ENCODE measurements at regions not wholly inside any gene's neighbourhood (a gene's known extent, or its start where the extent isn't known, plus 50 kb on each side); places are given as distances from the start of the nearest gene placed in this dataset.
"Not testable (repeated sequence)": the region's sequence is repeated elsewhere in the genome, so short reads cannot be mapped to it uniquely, and the experiment has no call there.

- intact Hi-C loops (cut with DNase I, micrococcal nuclease) = no loop called here
- Mint-ChIP-seq H3K27ac (no peak overlapping the region), H3K9me3 (ENCODE audit: low read depth) (peaks cover 17% of the 10 kb centered on the region), H3K36me3 (ENCODE audit: low read depth) (peaks cover 3% of the 10 kb centered on the region), H3K27me3 (peaks cover 8% of the 10 kb centered on the region), H3K4me3 (no peak overlapping the region), H3K4me1 (no peaks in the 10 kb centered on the region)
- DNase-seq (no peak), ATAC-seq (no peak)
- ChIA-PET CTCF (interaction anchor here (0.6 kb wide), 1 partner anchor 302 kb away, joined by 3 read pairs; no protein-coding TSS in a partner anchor), POLR2A (no interaction called here)
Observed at GRCh38 chr9:6160579-6160978, 55.0 kb upstream of the IL33 start.

GRCh38 chr9:6153425-6153824 is 62.2 kb upstream of the IL33 start:
- ChIA-PET CTCF (no interaction called here), POLR2A (no interaction called here)
- DNase-seq (no peak), ATAC-seq (peak; percentile 26)
- H3K27ac Mint-ChIP-seq = no peak overlapping the region
- H3K27me3 Mint-ChIP-seq = peaks cover 21% of the 10 kb centered on the region
- H3K4me1 Mint-ChIP-seq = no peaks in the 10 kb centered on the region
- no peaks in the 10 kb centered on the region for H3K36me3 Mint-ChIP-seq (ENCODE audit: low read depth)
- intact Hi-C loops (cut with DNase I, micrococcal nuclease) = no loop called here
- H3K4me3 Mint-ChIP-seq = no peak overlapping the region
- H3K9me3 Mint-ChIP-seq (ENCODE audit: low read depth) = no peaks in the 10 kb centered on the region

DNA sequence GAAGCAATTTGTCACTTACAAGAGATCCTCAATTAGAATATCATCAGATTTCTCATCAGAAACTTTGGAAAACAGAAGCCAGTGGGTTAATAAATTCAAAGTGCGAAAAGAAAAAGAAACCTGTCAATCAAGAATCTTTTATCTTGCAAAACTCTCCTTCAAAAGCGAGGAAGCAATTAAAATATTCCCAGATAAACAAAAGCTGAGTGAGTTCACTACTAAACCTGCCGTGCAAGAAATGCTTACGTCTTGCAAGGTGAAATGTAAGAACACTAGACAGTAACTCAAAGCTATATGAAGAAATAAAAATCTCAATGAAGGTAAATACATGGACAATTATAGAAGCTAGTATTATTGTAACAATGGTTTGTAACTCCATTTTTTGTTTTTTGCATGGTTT is 62.8 kb upstream of the IL33 start:
- Mint-ChIP-seq H3K9me3 (ENCODE audit: low read depth) (no peaks in the 10 kb centered on the region), H3K27me3 (peaks cover 21% of the 10 kb centered on the region), H3K27ac (no peak overlapping the region), H3K36me3 (ENCODE audit: low read depth) (no peaks in the 10 kb centered on the region), H3K4me3 (no peak overlapping the region), H3K4me1 (no peaks in the 10 kb centered on the region)
- ATAC-seq (no peak), DNase-seq (no peak)
- CTCF ChIA-PET = no interaction called here
- intact Hi-C loops (cut with DNase I, micrococcal nuclease) = no loop called here
- POLR2A ChIA-PET = no interaction called here

GRCh38 chr9:6150483-6150882 is 65.1 kb upstream of the IL33 start:
- no peak for ATAC-seq
- intact Hi-C loops (cut with DNase I, micrococcal nuclease) = no loop called here
- Mint-ChIP-seq H3K36me3 (ENCODE audit: low read depth) (no peaks in the 10 kb centered on the region), H3K27me3 (peaks cover 21% of the 10 kb centered on the region), H3K9me3 (ENCODE audit: low read depth) (no peaks in the 10 kb centered on the region), H3K4me1 (no peaks in the 10 kb centered on the region), H3K27ac (no peak overlapping the region), H3K4me3 (no peak overlapping the region)
- ChIA-PET POLR2A (no interaction called here), CTCF (no interaction called here)
- DNase-seq = no peak

DNA sequence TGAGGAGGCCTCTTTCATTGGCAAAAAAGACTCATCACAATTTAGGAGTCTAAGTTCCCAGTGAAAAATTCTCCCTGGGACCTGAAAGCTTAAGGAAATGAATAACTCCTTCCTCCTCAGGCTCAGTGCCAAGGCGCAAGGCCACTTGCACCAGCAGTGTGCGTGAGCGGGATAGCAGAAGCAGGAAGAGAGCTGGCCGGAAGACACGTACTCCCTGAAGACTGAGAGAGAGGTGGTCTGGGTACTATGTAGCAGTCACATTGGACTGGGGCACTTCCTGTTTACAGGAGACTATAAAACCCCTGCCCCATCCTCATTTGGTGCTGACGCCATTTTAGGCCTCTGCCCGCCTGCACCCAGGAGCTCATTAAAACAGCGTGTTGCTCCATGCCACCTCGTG is 66.3 kb upstream of the IL33 start:
- POLR2A ChIA-PET = no interaction called here

DNA sequence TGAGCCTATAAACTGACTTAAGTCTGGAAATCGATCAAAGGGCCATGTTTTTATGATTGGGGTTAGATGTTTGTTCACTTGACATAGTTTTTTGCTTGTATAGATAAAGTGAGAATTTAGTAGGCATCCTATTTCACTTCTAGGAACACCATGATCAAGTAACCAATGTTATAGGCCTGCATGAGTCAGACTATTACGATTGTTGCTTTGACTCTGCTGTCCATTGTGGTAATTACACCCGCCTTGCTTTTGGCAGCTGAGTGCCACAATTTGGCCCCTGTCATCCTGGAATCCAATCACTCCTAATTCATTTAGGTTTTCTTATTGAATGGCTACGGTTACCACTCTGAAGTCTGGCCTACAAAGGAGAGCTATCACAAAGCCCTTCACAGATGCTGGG is 67.8 kb upstream of the IL33 start:
- peaks cover 16% of the 10 kb centered on the region for H3K27me3 Mint-ChIP-seq
- H3K4me3 Mint-ChIP-seq = no peak overlapping the region
- ATAC-seq = no peak
- ChIA-PET CTCF (interaction anchor here (0.7 kb wide), 1 partner anchor 56 kb away, joined by 3 read pairs; no protein-coding TSS in a partner anchor), POLR2A (no interaction called here)
- H3K9me3 Mint-ChIP-seq (ENCODE audit: low read depth) = no peaks in the 10 kb centered on the region
- no peak overlapping the region for H3K27ac Mint-ChIP-seq
- no peaks in the 10 kb centered on the region for H3K36me3 Mint-ChIP-seq (ENCODE audit: low read depth)
- no peak for DNase-seq
- H3K4me1 Mint-ChIP-seq = no peaks in the 10 kb centered on the region
- intact Hi-C loops (cut with DNase I, micrococcal nuclease) = no loop called here

More for the DNA sequence above, 66.3 kb upstream of the IL33 start:
- no peak overlapping the region for H3K27ac Mint-ChIP-seq
- CTCF ChIA-PET = interaction anchor here (0.7 kb wide), 1 partner anchor 318 kb away, joined by 3 read pairs; no protein-coding TSS in a partner anchor
- H3K36me3 Mint-ChIP-seq (ENCODE audit: low read depth) = no peaks in the 10 kb centered on the region
- intact Hi-C loops (cut with DNase I, micrococcal nuclease) = no loop called here
- no peaks in the 10 kb centered on the region for H3K9me3 Mint-ChIP-seq (ENCODE audit: low read depth)
- H3K4me3 Mint-ChIP-seq = no peak overlapping the region
- no peak for ATAC-seq
- DNase-seq = no peak
- peaks cover 21% of the 10 kb centered on the region for H3K27me3 Mint-ChIP-seq
- no peaks in the 10 kb centered on the region for H3K4me1 Mint-ChIP-seq

- Mint-ChIP-seq H3K4me1 (no peaks in the 10 kb centered on the region), H3K27me3 (peaks cover 2% of the 10 kb centered on the region), H3K9me3 (ENCODE audit: low read depth) (no peaks in the 10 kb centered on the region), H3K27ac (no peak overlapping the region), H3K36me3 (ENCODE audit: low read depth) (no peaks in the 10 kb centered on the region), H3K4me3 (no peak overlapping the region)
- no peak for ATAC-seq
- POLR2A ChIA-PET = no interaction called here
- CTCF ChIA-PET = no interaction called here
- DNase-seq = no peak
- intact Hi-C loops (cut with DNase I, micrococcal nuclease) = no loop called here
Observed at GRCh38 chr9:6144947-6145346, 70.7 kb upstream of the IL33 start.

DNA sequence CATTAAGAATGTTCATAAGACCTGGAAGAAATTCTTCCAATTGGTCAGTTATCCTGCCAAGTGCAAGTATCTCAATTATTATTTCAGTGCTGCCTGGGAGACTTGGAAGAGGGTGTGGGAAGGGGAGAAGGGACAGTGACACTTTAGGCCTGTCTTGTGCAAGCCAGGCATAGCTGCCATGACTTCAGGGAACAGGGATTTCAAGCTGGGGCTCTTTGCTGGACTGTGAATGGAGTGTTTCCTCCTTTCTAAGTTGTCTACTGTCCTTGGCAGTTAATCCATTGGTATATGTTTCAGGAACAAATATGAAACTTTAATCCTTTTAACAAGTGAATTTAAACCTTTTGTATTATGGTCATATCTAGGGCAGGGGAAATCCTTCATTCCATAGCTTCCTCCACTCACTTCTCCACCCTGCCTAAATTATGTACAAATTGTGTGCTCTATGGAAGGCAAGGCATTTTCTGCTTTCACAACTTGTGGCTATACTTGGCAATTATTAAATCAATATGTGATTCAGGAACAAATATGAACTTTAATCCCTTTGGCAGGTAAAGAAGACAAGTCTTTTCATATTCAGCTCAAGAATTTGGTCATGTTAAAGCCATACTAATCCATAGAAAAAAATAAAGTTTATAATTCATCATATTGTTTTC is 72.7 kb upstream of the IL33 start:
- Mint-ChIP-seq H3K4me1 (no peaks in the 10 kb centered on the region), H3K27ac (no peak overlapping the region), H3K36me3 (ENCODE audit: low read depth) (no peaks in the 10 kb centered on the region), H3K4me3 (no peak overlapping the region), H3K9me3 (ENCODE audit: low read depth) (no peaks in the 10 kb centered on the region), H3K27me3 (peaks cover 3% of the 10 kb centered on the region)
- intact Hi-C loops (cut with DNase I, micrococcal nuclease) = no loop called here
- POLR2A ChIA-PET = no interaction called here
- no peak for ATAC-seq
- CTCF ChIA-PET = no interaction called here
- DNase-seq = no peak

DNA sequence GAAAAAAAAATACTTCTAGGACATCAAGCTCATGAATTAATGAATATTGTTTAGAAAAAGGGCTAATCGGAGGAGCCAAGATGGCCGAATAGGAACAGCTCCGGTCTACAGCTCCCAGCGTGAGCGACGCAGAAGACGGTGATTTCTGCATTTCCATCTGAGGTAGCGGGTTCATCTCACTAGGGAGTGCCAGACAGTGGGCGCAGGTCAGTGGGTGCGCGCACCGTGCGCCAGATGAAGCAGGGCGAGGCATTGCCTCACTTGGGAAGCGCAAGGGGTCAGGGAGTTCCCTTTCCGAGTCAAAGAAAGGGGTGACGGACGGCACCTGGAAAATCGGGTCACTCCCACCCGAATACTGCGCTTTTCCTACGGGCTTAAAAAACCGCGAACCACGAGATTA is 79.8 kb upstream of the IL33 start:
- DNase-seq; POLR2A ChIA-PET; H3K4me1 Mint-ChIP-seq; CTCF ChIA-PET; ATAC-seq; H3K27me3 Mint-ChIP-seq; H3K9me3 Mint-ChIP-seq (ENCODE audit: low read depth); H3K27ac Mint-ChIP-seq; intact Hi-C loops (cut with DNase I, micrococcal nuclease); H3K36me3 Mint-ChIP-seq (ENCODE audit: low read depth): not testable (repeated sequence)
- peak overlapping the region; percentile 28 for H3K4me3 Mint-ChIP-seq

GRCh38 chr9:6134661-6135180 is 80.9 kb upstream of the IL33 start:
- no peak for DNase-seq
- Mint-ChIP-seq H3K36me3 (ENCODE audit: low read depth) (no peaks in the 10 kb centered on the region), H3K9me3 (ENCODE audit: low read depth) (no peaks in the 10 kb centered on the region), H3K4me3 (no peak overlapping the region), H3K4me1 (peaks cover 7% of the 10 kb centered on the region), H3K27me3 (peaks cover 9% of the 10 kb centered on the region), H3K27ac (no peak overlapping the region)
- CTCF ChIA-PET = no interaction called here
- ATAC-seq = no peak
- intact Hi-C loops (cut with DNase I, micrococcal nuclease) = no loop called here
- POLR2A ChIA-PET = no interaction called here

- H3K27ac Mint-ChIP-seq = no peak overlapping the region
- H3K4me3 Mint-ChIP-seq = no peak overlapping the region
- H3K36me3 Mint-ChIP-seq (ENCODE audit: low read depth) = no peaks in the 10 kb centered on the region
- no peaks in the 10 kb centered on the region for H3K9me3 Mint-ChIP-seq (ENCODE audit: low read depth)
- DNase-seq = no peak
- CTCF ChIA-PET = interaction anchor here (0.6 to 1.5 kb wide), 3 partner anchors 26 to 1025 kb away, joined by 3 to 4 read pairs (median 4); no protein-coding TSS in a partner anchor
- intact Hi-C loops (cut with DNase I, micrococcal nuclease) = no loop called here
- H3K4me1 Mint-ChIP-seq = peaks cover 7% of the 10 kb centered on the region
- peak; percentile 57 for ATAC-seq
- H3K27me3 Mint-ChIP-seq = peaks cover 13% of the 10 kb centered on the region
- POLR2A ChIA-PET = no interaction called here
Observed at GRCh38 chr9:6133346-6134063, 82.1 kb upstream of the IL33 start.

DNA sequence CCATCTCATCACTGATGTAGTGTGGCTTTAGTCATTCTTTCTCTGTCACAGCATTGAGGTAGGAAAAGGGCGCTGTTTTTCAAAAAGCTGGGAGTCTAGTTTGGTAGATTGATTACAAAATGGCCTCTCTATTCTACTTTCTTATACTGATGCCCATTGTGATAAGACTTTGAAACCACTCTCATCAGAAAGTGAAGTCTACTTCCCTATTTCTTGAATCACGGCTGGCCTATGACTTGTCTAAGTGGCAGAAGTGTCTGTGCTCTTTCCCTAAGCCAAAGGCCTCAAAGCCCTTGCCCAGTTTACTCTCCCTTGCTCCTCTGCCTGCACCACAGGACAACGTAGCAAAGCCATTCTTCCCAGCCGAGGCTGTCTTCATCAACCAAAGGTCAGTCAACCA is 83.0 kb upstream of the IL33 start:
- ChIA-PET POLR2A (no interaction called here), CTCF (interaction anchor here (0.6 to 1.5 kb wide), 2 partner anchors 26 to 223 kb away, joined by 4 read pairs; no protein-coding TSS in a partner anchor)
- H3K4me1 Mint-ChIP-seq = peaks cover 7% of the 10 kb centered on the region
- no peak for ATAC-seq
- H3K27ac Mint-ChIP-seq = no peak overlapping the region
- DNase-seq = no peak
- H3K9me3 Mint-ChIP-seq (ENCODE audit: low read depth) = no peaks in the 10 kb centered on the region
- H3K36me3 Mint-ChIP-seq (ENCODE audit: low read depth) = no peaks in the 10 kb centered on the region
- no peak overlapping the region for H3K4me3 Mint-ChIP-seq
- intact Hi-C loops (cut with DNase I, micrococcal nuclease) = no loop called here
- peaks cover 13% of the 10 kb centered on the region for H3K27me3 Mint-ChIP-seq

All from activated CD4-positive, alpha-beta T cell treated with anti-CD3 and anti-CD28 coated beads for 36 hours (primary cell).